K562 (cell line): ENCODE measurements at regions not wholly inside any gene's neighbourhood (a gene's known extent, or its start where the extent isn't known, plus 50 kb on each side); places are given as distances from the start of the nearest gene placed in this dataset.
A peak's percentile ranks its signal among the peaks of the same experiment; 100 is the strongest.

ENCODE experiments used
- TF ChIP-seq, protein P1 (sequence below): fragments of 450-650 bp; IDR thresholded peaks from 2 replicates; pipeline ENCODE4 v1.6.1; 2016; ENCODE audit warnings: mild to moderate bottlenecking, moderate library complexity

DNA sequence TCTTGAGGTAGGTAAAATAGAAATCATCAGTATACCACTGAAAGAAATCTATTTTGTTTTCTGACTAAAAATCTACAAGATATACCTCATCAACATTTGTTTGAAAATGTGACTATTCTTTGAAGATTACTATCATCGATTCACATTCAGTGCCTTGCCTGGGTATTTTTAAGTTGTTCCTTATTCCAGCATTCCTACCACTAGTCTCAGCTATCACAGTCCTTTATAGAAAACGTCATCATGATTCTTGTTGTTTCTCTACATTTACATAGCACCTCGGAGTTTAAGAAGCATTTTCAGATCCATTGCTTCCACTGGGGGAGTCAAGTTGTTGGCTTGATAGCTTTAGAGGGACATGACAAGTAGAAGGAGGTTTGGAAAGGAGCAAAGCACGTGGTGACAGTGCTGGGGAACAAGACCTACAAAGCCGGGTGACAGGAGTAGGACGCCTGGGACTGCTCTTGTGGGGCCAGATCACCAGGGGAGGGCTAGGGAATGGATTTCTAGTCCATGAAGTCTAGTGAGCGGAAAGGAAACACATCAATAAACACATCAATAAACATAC, 61.5 kb downstream of the HES1 start (continued):
- TF ChIP-seq, protein P1, sequence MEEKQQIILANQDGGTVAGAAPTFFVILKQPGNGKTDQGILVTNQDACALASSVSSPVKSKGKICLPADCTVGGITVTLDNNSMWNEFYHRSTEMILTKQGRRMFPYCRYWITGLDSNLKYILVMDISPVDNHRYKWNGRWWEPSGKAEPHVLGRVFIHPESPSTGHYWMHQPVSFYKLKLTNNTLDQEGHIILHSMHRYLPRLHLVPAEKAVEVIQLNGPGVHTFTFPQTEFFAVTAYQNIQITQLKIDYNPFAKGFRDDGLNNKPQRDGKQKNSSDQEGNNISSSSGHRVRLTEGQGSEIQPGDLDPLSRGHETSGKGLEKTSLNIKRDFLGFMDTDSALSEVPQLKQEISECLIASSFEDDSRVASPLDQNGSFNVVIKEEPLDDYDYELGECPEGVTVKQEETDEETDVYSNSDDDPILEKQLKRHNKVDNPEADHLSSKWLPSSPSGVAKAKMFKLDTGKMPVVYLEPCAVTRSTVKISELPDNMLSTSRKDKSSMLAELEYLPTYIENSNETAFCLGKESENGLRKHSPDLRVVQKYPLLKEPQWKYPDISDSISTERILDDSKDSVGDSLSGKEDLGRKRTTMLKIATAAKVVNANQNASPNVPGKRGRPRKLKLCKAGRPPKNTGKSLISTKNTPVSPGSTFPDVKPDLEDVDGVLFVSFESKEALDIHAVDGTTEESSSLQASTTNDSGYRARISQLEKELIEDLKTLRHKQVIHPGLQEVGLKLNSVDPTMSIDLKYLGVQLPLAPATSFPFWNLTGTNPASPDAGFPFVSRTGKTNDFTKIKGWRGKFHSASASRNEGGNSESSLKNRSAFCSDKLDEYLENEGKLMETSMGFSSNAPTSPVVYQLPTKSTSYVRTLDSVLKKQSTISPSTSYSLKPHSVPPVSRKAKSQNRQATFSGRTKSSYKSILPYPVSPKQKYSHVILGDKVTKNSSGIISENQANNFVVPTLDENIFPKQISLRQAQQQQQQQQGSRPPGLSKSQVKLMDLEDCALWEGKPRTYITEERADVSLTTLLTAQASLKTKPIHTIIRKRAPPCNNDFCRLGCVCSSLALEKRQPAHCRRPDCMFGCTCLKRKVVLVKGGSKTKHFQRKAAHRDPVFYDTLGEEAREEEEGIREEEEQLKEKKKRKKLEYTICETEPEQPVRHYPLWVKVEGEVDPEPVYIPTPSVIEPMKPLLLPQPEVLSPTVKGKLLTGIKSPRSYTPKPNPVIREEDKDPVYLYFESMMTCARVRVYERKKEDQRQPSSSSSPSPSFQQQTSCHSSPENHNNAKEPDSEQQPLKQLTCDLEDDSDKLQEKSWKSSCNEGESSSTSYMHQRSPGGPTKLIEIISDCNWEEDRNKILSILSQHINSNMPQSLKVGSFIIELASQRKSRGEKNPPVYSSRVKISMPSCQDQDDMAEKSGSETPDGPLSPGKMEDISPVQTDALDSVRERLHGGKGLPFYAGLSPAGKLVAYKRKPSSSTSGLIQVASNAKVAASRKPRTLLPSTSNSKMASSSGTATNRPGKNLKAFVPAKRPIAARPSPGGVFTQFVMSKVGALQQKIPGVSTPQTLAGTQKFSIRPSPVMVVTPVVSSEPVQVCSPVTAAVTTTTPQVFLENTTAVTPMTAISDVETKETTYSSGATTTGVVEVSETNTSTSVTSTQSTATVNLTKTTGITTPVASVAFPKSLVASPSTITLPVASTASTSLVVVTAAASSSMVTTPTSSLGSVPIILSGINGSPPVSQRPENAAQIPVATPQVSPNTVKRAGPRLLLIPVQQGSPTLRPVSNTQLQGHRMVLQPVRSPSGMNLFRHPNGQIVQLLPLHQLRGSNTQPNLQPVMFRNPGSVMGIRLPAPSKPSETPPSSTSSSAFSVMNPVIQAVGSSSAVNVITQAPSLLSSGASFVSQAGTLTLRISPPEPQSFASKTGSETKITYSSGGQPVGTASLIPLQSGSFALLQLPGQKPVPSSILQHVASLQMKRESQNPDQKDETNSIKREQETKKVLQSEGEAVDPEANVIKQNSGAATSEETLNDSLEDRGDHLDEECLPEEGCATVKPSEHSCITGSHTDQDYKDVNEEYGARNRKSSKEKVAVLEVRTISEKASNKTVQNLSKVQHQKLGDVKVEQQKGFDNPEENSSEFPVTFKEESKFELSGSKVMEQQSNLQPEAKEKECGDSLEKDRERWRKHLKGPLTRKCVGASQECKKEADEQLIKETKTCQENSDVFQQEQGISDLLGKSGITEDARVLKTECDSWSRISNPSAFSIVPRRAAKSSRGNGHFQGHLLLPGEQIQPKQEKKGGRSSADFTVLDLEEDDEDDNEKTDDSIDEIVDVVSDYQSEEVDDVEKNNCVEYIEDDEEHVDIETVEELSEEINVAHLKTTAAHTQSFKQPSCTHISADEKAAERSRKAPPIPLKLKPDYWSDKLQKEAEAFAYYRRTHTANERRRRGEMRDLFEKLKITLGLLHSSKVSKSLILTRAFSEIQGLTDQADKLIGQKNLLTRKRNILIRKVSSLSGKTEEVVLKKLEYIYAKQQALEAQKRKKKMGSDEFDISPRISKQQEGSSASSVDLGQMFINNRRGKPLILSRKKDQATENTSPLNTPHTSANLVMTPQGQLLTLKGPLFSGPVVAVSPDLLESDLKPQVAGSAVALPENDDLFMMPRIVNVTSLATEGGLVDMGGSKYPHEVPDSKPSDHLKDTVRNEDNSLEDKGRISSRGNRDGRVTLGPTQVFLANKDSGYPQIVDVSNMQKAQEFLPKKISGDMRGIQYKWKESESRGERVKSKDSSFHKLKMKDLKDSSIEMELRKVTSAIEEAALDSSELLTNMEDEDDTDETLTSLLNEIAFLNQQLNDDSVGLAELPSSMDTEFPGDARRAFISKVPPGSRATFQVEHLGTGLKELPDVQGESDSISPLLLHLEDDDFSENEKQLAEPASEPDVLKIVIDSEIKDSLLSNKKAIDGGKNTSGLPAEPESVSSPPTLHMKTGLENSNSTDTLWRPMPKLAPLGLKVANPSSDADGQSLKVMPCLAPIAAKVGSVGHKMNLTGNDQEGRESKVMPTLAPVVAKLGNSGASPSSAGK, result peak; percentile 48
